ENCODE measurements at regions not wholly inside any gene's neighbourhood (a gene's known extent, or its start where the extent isn't known, plus 50 kb on each side); places are given as distances from the start of the nearest gene placed in this dataset.
A peak's percentile ranks its signal among the peaks of the same experiment; 100 is the strongest.

DNA sequence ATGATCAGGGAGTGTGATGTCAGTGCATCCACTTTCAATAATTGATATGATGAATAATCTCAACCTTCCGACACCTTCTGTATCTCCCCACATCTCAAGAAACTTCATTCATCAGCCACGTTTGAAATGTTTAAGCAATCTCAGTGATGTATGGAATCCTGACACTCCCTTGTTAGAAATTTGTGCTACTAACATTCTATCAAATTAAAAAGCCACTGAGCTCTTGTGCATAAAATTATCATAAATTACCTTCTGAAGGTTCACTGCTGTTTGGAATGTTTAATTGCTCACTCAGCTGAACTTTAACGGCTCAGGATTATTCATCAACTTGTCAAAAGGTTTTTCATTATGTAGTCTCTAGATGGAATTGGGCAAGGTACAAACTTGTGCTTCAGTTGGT, 108.4 kb upstream of the DPH6 start:
- H3K27ac ChIP-seq = no peak overlapping the region
- DNase-seq (ENCODE audit: low read depth, low spot score) = no peak

GRCh38 chr15:35657679-35658311, 111.8 kb upstream of the DPH6 start:
- no peak overlapping the region for H3K27ac ChIP-seq
- no peak for DNase-seq (ENCODE audit: low read depth, low spot score)

GRCh38 chr15:35663956-35664355, 118.0 kb upstream of the DPH6 start:
- DNase-seq (ENCODE audit: low read depth, low spot score) = no peak
- H3K27ac ChIP-seq = no peak overlapping the region

GRCh38 chr15:35665896-35666536, 120.1 kb upstream of the DPH6 start:
- DNase-seq (ENCODE audit: low read depth, low spot score) = no peak
- H3K27ac ChIP-seq = no peak overlapping the region

GRCh38 chr15:35667908-35668307, 121.9 kb upstream of the DPH6 start:
- H3K27ac ChIP-seq = no peak overlapping the region
- DNase-seq (ENCODE audit: low read depth, low spot score) = no peak

DNA sequence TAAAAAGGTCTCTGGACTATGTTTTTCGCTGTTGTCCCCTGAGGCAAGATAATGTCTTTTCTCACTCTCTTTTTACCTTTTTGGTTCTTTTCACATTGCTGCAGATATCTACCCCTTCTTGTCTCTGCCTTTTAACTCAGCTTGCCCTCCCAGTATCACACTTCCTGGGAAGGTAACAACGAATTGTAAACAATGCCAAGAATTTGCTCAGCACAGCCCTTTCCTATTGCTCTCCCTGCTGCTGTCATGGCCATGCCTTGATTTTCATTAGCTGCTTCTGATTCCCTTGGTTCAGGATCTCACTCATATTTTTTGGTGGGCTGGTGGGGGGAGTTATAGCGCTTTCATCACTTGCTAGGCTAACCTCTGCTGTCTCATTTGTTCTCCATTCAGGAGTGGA, 123.1 kb upstream of the DPH6 start:
- H3K27ac ChIP-seq = no peak overlapping the region
- DNase-seq (ENCODE audit: low read depth, low spot score) = no peak

GRCh38 chr15:35669432-35670045, 123.6 kb upstream of the DPH6 start:
- no peak overlapping the region for H3K27ac ChIP-seq
- peak; percentile 22 for DNase-seq (ENCODE audit: low read depth, low spot score)

DNA sequence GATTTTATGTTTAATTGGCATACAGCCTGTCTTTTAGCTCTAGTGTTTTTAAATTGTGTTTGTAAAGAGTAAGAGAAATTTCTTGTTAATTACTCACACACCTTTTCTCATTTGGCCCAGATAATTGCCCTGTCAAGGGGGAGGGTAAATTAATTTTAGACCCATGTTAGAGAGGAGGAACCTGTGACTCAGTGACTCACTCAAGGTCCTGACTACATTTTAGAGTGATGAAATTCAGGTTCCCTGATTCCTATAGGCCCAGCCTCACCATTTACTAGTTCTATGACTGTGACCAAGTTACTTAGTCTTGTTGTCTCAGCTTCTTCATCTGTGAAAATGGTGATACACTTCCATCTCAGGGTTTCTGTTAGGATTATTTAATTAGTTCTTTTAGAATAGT, 125.2 kb upstream of the DPH6 start:
- peak; percentile 37 for DNase-seq (ENCODE audit: low read depth, low spot score)
- peak overlapping the region; percentile 28 for H3K27ac ChIP-seq

DNA sequence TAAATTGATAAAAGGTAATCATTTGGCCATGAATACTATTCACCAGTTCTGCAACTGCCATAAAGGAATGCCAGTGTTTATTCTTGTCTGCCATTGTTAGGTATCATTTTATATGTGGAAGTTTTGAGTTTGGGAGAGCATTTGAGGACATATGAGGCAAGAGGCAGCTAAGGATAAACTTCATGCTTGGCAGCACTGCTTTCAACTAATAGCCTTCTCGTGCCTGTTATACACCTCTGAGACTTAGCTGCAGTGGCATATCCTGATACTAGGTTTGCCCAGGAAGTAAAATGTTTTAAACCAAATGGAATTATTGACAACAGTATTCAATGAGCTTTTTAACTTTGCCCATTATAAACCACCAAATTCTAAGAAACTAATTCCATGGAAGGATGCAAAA, 126.0 kb upstream of the DPH6 start:
- H3K27ac ChIP-seq = peak overlapping the region; percentile 28
- no peak for DNase-seq (ENCODE audit: low read depth, low spot score)

DNA sequence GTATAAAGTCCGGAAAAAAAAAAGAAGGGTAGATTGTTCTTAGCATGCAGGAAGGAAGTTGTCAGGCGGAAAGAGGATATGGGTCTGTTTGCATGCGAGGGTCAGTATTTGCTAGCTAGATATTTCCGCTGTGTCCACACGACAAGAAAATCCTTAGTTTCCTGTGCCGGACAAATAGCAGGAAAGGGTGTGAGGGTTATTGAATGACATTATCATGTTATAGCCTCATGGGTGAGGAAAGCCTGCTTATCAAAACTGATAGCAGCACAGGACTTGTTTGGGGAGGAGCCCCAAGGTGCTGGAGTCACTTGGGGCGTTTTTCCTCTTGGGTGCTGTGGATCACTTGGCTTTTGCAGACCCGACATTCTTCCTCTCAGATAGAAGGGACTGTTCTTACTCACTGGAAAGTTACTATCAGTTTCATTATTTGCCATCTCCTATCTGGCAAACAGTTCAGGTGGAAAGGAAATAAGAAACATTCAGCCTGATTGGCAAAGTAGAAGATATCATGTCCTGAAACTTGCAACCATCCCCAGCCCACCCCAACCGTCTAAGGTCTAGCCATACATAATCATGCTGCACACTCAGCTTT, 127.2 kb upstream of the DPH6 start:
- no peak for DNase-seq (ENCODE audit: low read depth, low spot score)
- no peak overlapping the region for H3K27ac ChIP-seq

DNA sequence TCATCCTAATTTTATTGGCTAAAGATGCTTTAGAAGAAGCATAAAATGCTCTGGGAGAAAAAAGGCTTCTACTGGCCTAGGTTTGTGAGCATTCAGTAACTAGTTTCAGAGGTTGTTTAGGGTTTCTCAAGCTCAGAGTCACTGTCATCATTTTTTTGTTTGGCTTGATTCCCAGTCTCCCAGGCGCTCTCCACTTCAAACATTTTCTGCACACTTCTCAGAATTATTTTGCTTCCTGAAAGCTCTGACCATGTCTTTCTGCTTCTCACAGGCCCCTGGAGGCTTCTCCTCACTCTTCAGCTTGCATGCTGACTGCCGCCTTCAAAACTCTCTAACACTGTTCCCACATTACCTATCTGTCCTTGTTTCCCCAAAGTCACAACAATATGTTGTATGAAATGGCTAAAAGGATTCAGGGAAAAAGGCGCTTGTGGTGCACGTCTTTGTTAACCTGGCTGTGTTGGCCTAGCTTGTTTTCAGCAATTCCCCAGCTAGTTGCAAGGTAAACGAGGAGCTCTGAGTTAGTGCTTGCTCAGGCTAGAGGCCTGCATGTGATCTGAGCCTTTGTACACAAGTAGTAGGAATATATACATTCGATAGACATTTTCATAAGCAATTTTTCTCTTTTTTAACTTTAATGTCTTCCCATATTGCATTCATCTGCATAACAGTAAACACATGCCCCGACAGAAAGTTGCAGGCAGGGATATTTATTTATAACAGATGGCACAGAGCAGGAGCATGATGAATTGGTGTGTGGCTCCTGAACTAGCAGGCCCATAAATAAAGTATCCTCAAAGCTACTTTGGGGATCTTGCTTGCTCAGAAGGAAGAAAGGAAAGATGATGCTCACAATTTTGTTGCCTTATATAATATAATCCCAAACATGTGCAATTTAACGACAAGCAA, 129.2 kb upstream of the DPH6 start:
- H3K27ac ChIP-seq = no peak overlapping the region
- no peak for DNase-seq (ENCODE audit: low read depth, low spot score)

DNA sequence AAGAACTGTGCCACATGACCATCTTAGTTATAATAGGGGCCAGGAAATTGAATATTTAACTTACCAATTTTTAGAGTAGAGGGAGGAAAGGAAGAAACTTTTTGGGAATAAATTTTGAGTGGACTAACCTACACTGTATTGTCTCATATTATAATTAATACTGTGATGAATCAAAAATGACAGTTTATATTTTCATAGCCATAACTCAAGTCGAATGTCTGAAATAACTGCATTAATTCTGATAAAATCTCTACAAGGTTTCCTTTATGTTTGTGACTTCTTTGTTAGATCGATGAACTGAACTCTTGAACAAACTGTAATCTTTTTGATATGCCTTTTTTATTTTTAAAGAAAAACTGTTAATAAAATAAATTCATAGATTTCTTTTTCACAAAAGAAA, 132.8 kb upstream of the DPH6 start:
- DNase-seq (ENCODE audit: low read depth, low spot score) = no peak

DNA sequence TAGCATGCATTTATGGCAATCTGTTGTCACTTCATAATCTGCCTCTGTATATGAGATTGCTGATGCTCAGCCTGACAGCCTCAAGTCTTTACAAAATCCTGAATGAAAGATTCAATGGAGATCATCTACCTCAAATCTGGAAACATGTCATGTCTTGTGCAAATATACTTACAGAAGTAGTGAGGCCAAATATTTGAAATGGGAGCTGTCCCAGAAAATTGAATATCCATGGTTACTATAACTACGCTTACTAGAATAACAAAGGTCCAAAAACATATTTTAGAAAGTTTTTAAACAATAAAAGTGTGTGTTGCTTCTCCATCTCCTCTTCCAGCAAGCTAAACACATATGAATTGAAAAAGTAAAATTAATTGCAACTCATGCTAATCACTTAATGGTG, 133.2 kb upstream of the DPH6 start:
- no peak for DNase-seq (ENCODE audit: low read depth, low spot score)
- no peak overlapping the region for H3K27ac ChIP-seq

More for the DNA sequence above, 132.8 kb upstream of the DPH6 start:
- no peak overlapping the region for H3K27ac ChIP-seq

GRCh38 chr15:35680951-35681350, 135.0 kb upstream of the DPH6 start:
- H3K27ac ChIP-seq = no peak overlapping the region
- DNase-seq (ENCODE audit: low read depth, low spot score) = no peak

DNA sequence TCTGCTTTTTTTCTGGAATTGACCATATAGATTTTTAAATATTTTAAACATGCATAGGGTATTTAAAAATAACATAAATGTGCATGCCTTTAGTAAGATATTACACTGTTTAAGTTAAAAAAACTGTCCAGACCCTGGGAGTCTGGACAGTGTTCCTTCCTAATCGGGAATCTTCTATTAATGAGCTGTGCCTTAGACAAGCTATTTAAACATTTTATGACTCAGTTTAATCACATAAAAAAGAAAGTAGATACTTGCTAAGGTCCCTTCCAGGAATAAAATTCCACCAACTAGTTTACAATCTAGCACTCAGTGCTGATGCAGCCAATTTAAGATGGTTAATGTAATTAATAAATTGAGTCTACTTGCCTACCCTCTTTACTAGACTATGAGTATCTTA, 140.4 kb upstream of the DPH6 start:
- no peak for DNase-seq (ENCODE audit: low read depth, low spot score)
- no peak overlapping the region for H3K27ac ChIP-seq

DNA sequence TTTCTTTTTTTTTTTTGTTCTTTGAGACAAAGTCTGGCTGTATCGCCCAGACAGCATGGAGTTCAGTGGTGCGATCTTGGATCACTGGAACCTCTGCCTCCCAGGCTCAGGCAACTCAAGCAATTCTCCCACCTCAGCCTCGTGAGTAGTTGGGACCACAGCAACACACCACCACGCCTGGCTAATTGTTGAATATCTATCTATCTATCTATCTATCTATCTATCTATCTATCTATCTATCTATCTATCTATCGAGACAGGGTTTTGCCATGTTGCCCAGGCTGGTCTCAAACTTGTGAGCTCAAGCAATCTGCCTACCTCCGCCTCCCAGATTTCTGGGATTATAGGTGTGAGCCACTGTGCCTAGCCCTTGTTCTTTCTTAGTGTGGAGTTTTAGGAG, 143.3 kb upstream of the DPH6 start:
- DNase-seq (ENCODE audit: low read depth, low spot score) = no peak
- H3K27ac ChIP-seq = no peak overlapping the region

GRCh38 chr15:35690089-35690488, 144.1 kb upstream of the DPH6 start:
- no peak overlapping the region for H3K27ac ChIP-seq
- no peak for DNase-seq (ENCODE audit: low read depth, low spot score)

DNA sequence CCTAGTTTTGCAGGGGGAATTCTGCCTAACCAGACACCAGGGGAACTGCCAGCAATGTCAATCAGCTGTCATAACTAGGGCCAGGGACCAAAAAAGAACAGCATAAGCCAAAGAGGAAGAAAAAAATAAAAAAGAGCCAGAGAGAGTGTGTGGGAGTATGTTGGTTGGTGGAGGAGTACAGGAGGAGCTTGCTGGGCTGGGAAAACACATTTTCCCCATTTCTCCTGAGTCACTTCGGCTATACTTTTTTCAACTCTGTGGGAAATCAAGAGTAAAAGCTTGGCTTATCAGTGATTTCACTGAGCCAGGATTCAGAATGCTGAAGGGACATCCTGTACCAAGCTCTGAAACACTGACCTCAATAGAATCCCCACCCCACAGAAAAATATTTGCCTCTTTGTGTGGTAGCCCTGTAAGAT, 144.7 kb upstream of the DPH6 start:
- H3K27ac ChIP-seq = no peak overlapping the region
- no peak for DNase-seq (ENCODE audit: low read depth, low spot score)

DNA sequence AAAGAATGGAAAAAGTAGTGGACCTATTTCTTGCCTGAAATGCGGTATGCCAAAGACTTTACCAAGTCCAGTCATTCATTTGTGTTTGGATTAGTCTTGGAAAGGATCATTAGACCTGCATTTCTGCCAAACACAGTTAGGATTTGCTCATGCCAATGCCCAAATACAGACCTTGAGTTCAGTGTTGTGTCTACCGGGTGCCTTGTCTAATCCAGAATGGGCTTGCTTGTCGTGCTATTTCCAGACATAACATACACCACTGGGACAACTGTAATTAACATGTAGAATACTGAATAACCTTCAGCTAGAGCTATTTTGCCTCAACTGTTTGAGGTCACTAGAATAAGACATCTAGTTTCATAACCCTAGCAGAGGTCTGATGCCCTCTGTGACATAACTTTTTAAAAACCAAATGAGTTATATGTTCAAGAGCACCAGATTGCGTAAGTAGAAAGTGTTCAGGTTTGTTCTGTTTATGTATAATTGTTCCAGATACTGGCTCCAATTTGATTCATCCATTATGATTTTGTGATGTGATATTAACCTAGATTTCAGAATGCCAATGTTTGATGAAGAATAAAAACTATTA, 145.3 kb upstream of the DPH6 start:
- no peak for DNase-seq (ENCODE audit: low read depth, low spot score)
- H3K27ac ChIP-seq = no peak overlapping the region

Data from epithelial cell of prostate (primary cell).